HL-60 (cell line): ENCODE measurements at regions not wholly inside any gene's neighbourhood (a gene's known extent, or its start where the extent isn't known, plus 50 kb on each side); places are given as distances from the start of the nearest gene placed in this dataset.

Source experiments
- DNase-seq, 2 experiments: peaks; one replicate each; pipeline ENCODE4 v3.0.0-alpha.2; 2010 to 2020; ENCODE audit warnings: low read depth in 1 of 2, low spot score in 1 of 2
- H3K27ac ChIP-seq: fragments of 250-450 bp; sonication (Bioruptor Pico); replicated peaks from 2 replicates; pipeline ENCODE4 v1.5.1; 2020; ENCODE audit warnings: mild to moderate bottlenecking, moderate library complexity
- H3K27me3 ChIP-seq: fragments of 250-450 bp; sonication (Bioruptor Pico); 2 replicates; pipeline ENCODE4 v1.5.1; 2021; ENCODE audit warnings: mild to moderate bottlenecking, moderate library complexity; ENCODE audit not compliant: insufficient read depth, poor library complexity, severe bottlenecking
- H3K4me3 ChIP-seq: replicated peaks from 2 replicates; pipeline ENCODE4 v1.5.1; 2011; ENCODE audit warnings: mild to moderate bottlenecking, control low read depth, low read length; ENCODE audit not compliant: insufficient read depth
- CTCF ChIP-seq: IDR thresholded peaks from one replicate; pipeline ENCODE4 v1.5.1; 2011; ENCODE audit warnings: low read length, control low read depth, inconsistent platforms; ENCODE audit not compliant: insufficient read depth
- GABPA ChIP-seq: IDR thresholded peaks from 2 replicates; pipeline ENCODE4 v1.6.1; 2012; ENCODE audit warnings: low read depth
- POLR2AphosphoS5 ChIP-seq: IDR thresholded peaks from 2 replicates; pipeline ENCODE4 v1.6.1; 2012; ENCODE audit warnings: low read depth
- REST ChIP-seq: IDR thresholded peaks from 2 replicates; pipeline ENCODE4 v1.6.1; 2012; ENCODE audit warnings: low read depth; ENCODE audit not compliant: insufficient replicate concordance
- SPI1 ChIP-seq: IDR thresholded peaks from 2 replicates; pipeline ENCODE4 v1.6.1; 2012; ENCODE audit warnings: low read depth, mild to moderate bottlenecking, borderline replicate concordance

- no peak for DNase-seq
Measured at GRCh38 chr4:11700751-11701226, 272.1 kb upstream of the HS3ST1 start.

GRCh38 chr4:11698846-11699590, 270.3 kb upstream of the HS3ST1 start:
- DNase-seq = no peak
- no peak for TF ChIP-seq CTCF
- TF ChIP-seq SPI1 = no peak
- TF ChIP-seq REST = no peak
- TF ChIP-seq GABPA = no peak
- TF ChIP-seq POLR2AphosphoS5 = no peak
- Histone ChIP-seq H3K27me3 (no peaks in the 10 kb centered on the region), H3K27ac (no peak overlapping the region), H3K4me3 (no peak overlapping the region)

More at GRCh38 chr4:11700751-11701226, 272.1 kb upstream of the HS3ST1 start:
- Histone ChIP-seq H3K27ac (no peak overlapping the region), H3K4me3 (no peak overlapping the region), H3K27me3 (no peaks in the 10 kb centered on the region)
- TF ChIP-seq GABPA (no peak), POLR2AphosphoS5 (no peak), REST (no peak), SPI1 (no peak), CTCF (no peak)

GRCh38 chr4:11698033-11698432, 269.3 kb upstream of the HS3ST1 start:
- TF ChIP-seq POLR2AphosphoS5 (no peak), CTCF (no peak), REST (no peak), SPI1 (no peak), GABPA (no peak)
- Histone ChIP-seq H3K4me3 (no peak overlapping the region), H3K27me3 (no peaks in the 10 kb centered on the region), H3K27ac (no peak overlapping the region)
- DNase-seq = no peak
